HG03139 (cell line): ENCODE measurements at regions not wholly inside any gene's neighbourhood (a gene's known extent, or its start where the extent isn't known, plus 50 kb on each side); places are given as distances from the start of the nearest gene placed in this dataset.

Source experiments
- ATAC-seq: cut with Tn5 transposase; IDR thresholded peaks from one replicate; pipeline ENCODE4 v1.9.1; 2021; ENCODE audit not compliant: unreplicated experiment

DNA sequence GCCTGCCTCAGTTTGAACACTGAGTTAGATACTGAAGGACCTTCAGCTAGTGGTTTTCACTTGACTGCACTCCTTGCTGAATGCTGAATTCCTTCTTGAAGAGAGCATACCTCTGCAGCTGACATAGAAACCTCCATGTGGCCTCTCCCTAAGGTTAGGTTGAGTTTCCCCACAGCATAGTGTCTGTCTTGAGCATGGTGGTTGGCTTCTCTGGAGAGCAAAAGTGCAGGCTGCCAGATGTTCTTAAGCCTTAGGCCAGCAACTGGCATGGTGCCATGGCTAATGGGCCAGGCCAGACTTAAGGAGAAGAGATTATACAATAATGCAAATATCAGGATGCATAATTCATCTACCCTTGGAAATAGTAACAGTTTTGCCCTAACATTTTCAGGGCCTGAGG, 545.6 kb upstream of the ZNF385D start:
- ATAC-seq, result no peak

DNA sequence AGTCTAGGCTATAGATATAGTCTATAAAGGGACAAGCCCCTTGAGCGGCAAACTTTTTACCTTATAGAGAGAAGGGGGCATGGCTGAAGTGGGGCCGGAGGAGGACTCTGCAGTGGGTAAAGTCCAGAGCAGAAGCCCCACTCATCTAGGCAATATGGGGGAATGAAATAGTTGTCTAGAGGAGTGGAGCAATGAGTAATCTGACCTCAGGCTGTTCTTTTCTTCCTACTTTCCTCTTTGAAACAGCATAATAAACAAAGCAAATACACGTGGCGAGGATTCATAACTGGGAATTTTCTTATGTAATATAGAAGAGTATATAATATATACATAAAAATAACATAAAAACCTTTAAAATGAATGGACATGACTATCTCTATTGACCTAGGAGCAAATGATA, 546.4 kb upstream of the ZNF385D start:
- no peak for ATAC-seq

GRCh38 chr3:22306454-22306853, 555.4 kb upstream of the ZNF385D start:
- ATAC-seq, result no peak

- ATAC-seq, result no peak
Measured at GRCh38 chr3:22308871-22309270, 557.9 kb upstream of the ZNF385D start.

DNA sequence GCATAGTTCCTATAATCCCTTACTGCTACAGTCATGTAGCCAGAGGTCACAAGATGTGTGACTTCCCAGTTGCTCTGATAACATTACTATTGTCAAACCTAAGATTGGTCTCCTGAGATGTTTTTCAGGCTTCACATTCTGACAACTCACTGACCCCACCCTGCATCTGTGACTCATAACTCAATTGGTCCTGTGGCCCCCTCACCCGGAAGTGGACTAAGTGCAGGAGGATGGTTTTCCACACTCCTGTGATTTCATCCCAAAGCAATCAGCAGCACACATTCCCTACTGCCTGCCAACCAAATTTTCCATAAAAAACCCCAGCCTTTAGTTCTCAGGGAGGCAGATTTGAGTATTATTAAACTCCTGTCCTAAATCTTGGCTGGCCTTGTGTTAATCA, 564.9 kb upstream of the ZNF385D start:
- ATAC-seq, result no peak

DNA sequence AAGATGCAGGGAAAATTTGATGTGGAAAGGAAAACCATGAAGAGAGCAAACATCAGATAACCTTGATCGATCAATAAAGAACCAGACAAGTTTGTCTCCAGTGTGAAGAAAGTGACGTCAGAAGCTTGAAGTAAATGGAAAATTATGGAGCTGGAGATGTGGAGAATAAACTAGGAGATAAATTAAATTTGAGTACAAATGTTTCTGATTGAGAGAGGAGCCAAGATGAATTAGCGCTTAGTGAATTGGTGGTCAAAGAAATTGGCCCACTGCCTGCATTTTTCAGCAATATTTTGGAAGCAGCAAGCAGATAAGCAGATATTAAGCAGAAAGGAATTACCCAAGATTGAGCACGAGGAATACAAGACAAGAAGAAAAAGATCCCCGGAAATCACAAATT, 567.3 kb upstream of the ZNF385D start:
- ATAC-seq, result no peak

DNA sequence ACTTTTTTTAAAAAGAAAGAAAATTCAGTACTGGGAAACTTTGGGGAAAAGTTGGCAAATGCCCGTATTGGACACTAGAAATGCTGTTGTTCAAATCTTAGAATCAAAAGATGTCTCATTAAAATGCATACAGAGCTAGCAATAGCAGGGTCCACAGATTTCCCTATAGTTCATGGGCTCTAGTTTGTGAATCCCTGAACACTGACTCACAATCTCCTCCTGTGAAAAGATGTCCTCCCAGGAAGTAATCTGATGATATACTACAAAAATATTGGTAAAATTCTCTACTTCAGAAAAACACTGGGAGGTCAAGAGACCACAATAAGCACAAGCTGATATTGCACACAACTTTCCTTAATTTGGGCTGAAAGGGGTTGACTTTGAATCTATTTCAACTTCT, 568.4 kb upstream of the ZNF385D start:
- ATAC-seq, result no peak

GRCh38 chr3:22322861-22323260, 571.9 kb upstream of the ZNF385D start:
- no peak for ATAC-seq

DNA sequence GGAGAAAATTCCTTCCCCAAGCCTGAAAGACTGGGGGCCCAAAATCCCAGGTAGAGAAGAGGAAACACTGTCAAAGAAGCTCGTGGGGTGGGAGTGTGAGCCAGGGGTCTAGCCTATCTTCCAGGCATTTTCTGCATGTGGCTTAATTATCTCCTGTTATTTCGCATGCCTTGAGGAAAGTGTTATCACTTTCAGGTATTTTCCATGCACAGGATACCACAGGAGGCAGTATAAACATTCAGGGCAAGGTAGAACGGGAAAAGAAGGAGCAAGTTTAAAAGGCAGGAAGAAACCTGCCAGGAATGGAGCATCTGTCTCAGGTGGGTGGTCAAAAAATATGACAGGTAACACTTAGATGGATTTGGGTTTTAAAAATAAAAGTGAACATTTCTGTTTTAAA, 575.3 kb upstream of the ZNF385D start:
- ATAC-seq, result no peak

DNA sequence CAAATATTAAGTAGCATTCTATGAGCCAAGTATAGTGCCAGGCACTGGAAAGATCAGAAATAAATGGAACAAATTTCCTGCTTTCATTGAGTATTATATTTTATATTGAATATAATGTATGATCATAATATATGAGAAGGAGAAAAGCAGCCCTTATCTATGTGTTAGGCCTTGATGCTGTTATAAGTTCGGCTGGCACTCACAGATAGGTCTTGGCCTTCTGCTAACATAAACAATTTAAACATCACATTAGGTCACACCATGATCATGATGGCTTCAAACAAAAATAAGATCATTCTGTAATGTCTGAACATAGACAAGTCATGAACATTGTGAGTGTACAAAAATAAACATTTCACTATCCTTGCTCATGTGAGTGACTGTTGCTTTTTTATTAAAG, 584.0 kb upstream of the ZNF385D start:
- ATAC-seq, result no peak

DNA sequence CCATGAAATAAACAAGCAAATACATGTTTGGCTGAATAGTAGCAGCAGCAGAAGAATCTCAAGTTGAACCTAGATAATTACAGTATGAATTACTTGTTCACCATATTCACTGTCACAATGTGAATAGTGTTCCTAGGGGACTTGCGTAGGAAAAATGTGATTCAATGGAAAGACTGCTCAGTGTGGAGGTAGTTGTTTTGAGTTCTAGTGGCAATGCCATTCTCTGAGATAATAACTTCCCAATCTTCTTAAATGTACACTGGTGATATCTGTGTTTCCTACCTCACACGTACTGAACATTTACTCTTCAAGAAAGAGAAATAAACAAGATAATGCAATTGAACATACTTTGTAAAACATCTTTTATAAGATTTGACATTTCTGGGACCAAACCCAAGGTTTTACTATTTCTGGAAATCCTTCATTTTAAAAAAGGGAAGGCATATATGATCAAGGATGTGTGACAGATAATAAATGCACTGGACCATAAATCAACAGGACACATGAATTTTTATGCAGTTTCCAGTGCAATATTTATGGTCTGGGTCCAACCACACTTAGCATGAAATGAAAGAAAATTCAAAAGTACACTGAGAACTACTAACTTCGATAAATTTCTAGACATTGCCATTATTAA, 598.3 kb upstream of the ZNF385D start:
- no peak for ATAC-seq

- no peak for ATAC-seq
Measured at GRCh38 chr3:22351806-22352205, 600.8 kb upstream of the ZNF385D start.

- ATAC-seq, result no peak
Measured at GRCh38 chr3:22353126-22353525, 602.1 kb upstream of the ZNF385D start.

DNA sequence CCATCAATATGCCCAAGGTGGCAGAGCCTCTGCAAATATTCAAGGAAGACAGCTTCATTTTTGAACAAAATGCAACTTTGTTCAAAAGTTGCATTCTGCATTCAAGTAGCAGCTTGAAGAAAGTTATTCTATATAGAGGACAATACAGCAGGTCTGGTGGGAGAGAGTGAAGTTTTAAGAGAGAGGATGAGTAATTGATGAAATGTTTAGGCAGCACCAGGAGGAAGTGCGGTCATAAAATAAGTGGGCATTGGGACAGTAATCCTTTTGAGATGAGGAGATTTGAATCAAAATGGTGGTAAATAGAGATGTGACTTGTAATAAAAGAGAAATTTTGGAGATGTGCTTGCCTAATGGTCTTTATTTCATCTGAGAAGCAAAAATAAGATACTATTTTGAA, 607.3 kb upstream of the ZNF385D start:
- no peak for ATAC-seq

GRCh38 chr3:22360164-22360563, 609.2 kb upstream of the ZNF385D start:
- ATAC-seq, result no peak

DNA sequence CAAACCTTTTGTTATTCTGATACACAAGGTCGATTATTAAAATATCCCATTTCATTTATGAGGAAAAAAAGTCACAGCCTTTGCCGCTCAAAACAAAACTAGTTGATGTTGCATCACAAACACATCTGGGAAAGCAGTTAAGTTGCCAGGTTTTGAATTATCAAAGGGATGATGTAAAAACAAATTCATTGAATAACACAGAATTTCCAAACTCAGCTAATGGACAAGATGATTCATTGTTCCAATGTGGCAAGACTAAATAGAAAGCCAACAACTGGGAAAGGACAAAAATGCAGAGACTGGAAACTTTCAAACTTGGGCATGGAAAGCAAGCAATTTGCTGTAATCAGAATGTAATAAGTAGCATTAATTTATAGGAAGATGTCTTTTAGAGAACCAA, 610.0 kb upstream of the ZNF385D start:
- ATAC-seq, result no peak

DNA sequence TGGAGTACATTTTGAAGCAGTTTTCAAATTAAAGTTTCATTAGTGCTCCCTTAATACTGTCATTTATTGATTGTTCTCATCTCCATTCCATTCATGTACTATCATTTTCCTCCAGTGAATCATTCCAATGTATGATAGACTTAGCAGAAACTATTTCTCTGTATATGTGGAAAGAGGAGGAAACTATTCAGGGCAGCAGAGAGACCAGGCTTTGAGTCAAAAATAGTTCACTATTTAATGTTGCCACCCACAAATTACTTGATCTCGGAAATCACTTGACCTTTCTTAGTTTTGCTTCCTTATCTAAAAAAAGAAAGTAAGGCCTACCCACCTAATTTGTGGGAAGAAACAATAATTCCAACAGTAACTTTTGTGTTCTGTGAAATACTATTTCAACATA, 610.5 kb upstream of the ZNF385D start:
- no peak for ATAC-seq

DNA sequence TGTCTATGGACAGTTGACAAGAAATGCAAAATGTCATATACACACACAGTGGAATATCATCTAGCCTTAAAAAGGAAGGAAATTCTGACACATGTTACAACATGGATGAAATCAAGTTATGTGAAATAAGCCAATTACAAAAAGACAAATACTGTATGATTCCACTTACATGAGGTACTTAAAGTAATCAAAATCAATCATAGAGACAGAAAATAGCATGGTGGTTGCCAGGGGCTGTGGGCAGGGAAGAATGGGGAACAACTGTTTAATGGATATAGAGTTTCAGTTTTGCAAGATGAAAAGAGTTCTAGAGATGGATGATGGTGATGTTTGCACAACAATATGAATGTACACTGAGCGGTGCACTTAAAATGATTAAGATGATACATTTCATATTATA, 613.8 kb upstream of the ZNF385D start:
- no peak for ATAC-seq

DNA sequence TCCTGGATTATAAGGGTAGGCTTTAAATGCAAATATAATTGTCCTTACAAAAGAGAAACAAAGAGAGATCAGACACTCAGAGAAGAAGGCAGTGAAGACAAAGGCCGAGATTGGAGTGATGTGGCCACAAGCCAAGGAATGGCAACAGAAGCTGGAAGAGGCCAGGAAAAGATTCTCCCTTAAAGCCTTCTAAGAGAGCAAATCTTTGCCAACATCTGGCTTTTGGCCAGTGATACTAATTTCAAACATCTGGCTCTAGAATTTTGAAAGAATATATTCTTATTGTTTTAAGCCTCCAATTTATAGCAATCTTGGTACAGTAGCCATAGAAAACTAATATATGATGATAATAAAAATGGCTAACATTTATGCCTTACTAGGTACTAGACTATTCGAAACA, 615.8 kb upstream of the ZNF385D start:
- ATAC-seq, result no peak

- no peak for ATAC-seq
Measured at GRCh38 chr3:22371036-22371435, 620.0 kb upstream of the ZNF385D start.

- no peak for ATAC-seq
Measured at GRCh38 chr3:22371607-22372291, 620.7 kb upstream of the ZNF385D start.

DNA sequence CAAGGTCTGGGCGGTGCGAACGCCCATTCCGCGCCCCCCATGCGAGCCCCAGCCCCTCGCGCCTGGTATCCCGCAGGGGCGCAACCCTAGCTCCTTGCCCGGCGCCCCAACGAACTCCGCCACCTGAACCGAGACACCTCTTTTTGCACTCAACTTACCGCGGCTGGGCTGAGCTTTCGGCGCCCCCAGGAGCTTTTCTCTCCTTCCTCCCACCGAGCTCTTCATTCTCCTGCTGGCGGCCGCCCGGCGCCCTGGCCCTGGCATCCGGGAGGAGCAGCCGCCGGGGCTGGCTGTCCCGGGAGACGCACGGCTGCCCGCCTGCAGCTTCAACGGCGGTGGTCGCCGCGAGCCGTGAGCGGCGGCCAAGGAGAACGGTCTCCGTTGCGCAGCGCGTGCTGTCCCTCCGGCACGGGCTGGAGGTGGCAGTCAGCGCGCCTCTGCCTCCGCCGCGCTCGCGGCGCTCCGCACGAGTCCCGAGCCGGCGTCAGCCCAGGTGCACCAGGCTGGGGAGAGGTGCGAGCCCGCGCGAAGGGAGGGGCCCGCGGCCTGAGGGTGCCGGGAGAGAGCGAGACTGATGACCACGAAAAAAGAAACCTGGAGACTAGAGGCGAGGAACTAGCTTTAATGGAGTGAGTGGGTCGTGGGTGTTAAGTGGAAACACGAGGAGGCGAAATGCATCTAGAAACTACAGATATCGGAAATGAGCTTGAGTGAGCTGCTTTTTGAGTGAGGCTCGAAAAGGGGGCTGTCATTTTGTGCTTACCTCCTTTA, 621.5 kb upstream of the ZNF385D start:
- no peak for ATAC-seq
